Activated naive CD4-positive, alpha-beta T cell treated with anti-CD3 and anti-CD28 coated beads for 36 hours (primary cell): ENCODE measurements at regions not wholly inside any gene's neighbourhood (a gene's known extent, or its start where the extent isn't known, plus 50 kb on each side); places are given as distances from the start of the nearest gene placed in this dataset.
"Not testable (repeated sequence)": the region's sequence is repeated elsewhere in the genome, so short reads cannot be mapped to it uniquely, and the experiment has no call there.

ENCODE experiments used
- CTCF ChIA-PET: fragments of 350-600 bp; sonication (Branson Sonifier 250); formaldehyde crosslinking; loops from one replicate; lab custom pipeline; 2021; ENCODE audit warnings: antibody characterized with exemption; lab: Charles Lee
- DNase-seq: peaks from one replicate; pipeline ENCODE4 v3.0.0-alpha.2; 2020
- H3K27ac Mint-ChIP-seq: one replicate; pipeline ENCODE4 v1.8.0; 2021; ENCODE audit warnings: mild to moderate bottlenecking, mixed read lengths
- H3K27me3 Mint-ChIP-seq: one replicate; pipeline ENCODE4 v1.8.0; 2021; ENCODE audit warnings: low read depth, mixed read lengths
- H3K36me3 Mint-ChIP-seq: one replicate; pipeline ENCODE4 v1.8.0; 2021; ENCODE audit warnings: low read depth, mixed read lengths
- H3K4me1 Mint-ChIP-seq: one replicate; pipeline ENCODE4 v1.8.0; 2021; ENCODE audit warnings: low read depth, mixed read lengths
- H3K4me3 Mint-ChIP-seq: one replicate; pipeline ENCODE4 v1.8.0; 2021; ENCODE audit warnings: mild to moderate bottlenecking, moderate library complexity, mixed read lengths
- H3K9me3 Mint-ChIP-seq: one replicate; pipeline ENCODE4 v1.8.0; 2021; ENCODE audit warnings: mixed read lengths
- intact Hi-C: fragments of 100-400 bp; cut with micrococcal nuclease; formaldehyde crosslinking; loops from one replicate; pipeline ENCODE4 v1.15.1; 2023

GRCh38 chr1:91207691-91208090 is 185.9 kb upstream of the ZNF644 start:
- H3K27me3 Mint-ChIP-seq, result peaks cover 14% of the 10 kb centered on the region
- H3K27ac Mint-ChIP-seq, result not testable (repeated sequence)

DNA sequence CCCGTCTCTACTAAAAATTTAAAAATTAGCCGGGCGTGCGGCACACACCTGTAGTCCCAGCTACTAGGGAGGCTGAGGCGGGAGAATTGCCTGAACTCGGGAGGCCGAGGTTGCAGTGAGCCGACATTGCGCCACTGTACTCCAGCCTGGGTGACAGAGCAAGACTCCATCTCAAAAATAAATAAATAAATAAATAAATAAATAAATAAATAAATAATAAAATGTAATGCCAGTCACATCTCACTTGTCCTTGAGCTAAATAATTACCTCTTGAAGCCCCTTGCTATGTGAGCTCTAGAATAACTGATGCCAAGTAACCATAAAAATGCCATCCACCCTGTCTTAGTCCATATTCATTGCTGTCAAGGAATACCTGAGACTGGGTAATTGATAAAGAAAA is 182.3 kb upstream of the ZNF644 start:
- CTCF ChIA-PET, DNase-seq, H3K27ac Mint-ChIP-seq, H3K9me3 Mint-ChIP-seq, H3K4me3 Mint-ChIP-seq, H3K4me1 Mint-ChIP-seq, H3K36me3 Mint-ChIP-seq, intact Hi-C loops: not testable (repeated sequence)
- peaks cover 19% of the 10 kb centered on the region for H3K27me3 Mint-ChIP-seq

More at GRCh38 chr1:91207691-91208090, 185.9 kb upstream of the ZNF644 start:
- H3K9me3 Mint-ChIP-seq, intact Hi-C loops, CTCF ChIA-PET, H3K4me1 Mint-ChIP-seq, H3K36me3 Mint-ChIP-seq, DNase-seq, H3K4me3 Mint-ChIP-seq: not testable (repeated sequence)

GRCh38 chr1:91201694-91202093 is 179.9 kb upstream of the ZNF644 start:
- intact Hi-C loops, result no loop called here
- no peak overlapping the region for H3K4me3 Mint-ChIP-seq
- no peaks in the 10 kb centered on the region for H3K9me3 Mint-ChIP-seq
- peaks cover 11% of the 10 kb centered on the region for H3K27me3 Mint-ChIP-seq
- H3K36me3 Mint-ChIP-seq, result no peaks in the 10 kb centered on the region
- CTCF ChIA-PET, result no interaction called here
- H3K27ac Mint-ChIP-seq, result no peak overlapping the region
- no peak for DNase-seq
- no peaks in the 10 kb centered on the region for H3K4me1 Mint-ChIP-seq

DNA sequence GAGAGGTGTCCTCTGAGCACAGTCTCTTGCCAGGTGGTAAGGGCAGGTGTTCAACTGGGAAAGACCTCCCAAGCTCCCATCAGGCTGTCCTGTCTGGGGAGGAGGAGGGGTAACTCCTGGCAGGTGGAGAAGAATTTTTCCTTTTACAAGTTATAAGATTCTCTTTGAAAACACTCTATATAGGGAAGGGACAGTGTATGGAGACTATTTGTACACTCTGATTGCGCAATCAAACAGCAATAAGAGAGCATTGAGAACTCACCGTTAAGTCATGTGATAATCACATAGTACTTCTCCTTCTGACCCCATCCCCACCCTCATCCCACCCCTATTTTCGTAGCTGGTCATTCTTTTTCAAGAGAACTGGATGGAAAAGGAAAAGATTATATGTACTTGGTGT is 179.3 kb upstream of the ZNF644 start:
- intact Hi-C loops, result no loop called here
- Mint-ChIP-seq H3K9me3 (no peaks in the 10 kb centered on the region), H3K4me1 (no peaks in the 10 kb centered on the region), H3K27ac (no peak overlapping the region), H3K27me3 (peaks cover 11% of the 10 kb centered on the region), H3K4me3 (no peak overlapping the region), H3K36me3 (no peaks in the 10 kb centered on the region)
- CTCF ChIA-PET, result interaction anchor here (1.6 kb wide), 1 partner anchor 35 kb away, joined by 5 read pairs; no protein-coding TSS in a partner anchor
- DNase-seq, result no peak

GRCh38 chr1:91200675-91201074 is 178.8 kb upstream of the ZNF644 start:
- no peak overlapping the region for H3K27ac Mint-ChIP-seq
- no peak overlapping the region for H3K4me3 Mint-ChIP-seq
- intact Hi-C loops, result no loop called here
- no peaks in the 10 kb centered on the region for H3K36me3 Mint-ChIP-seq
- no peak for DNase-seq
- no peaks in the 10 kb centered on the region for H3K9me3 Mint-ChIP-seq
- peaks cover 11% of the 10 kb centered on the region for H3K27me3 Mint-ChIP-seq
- CTCF ChIA-PET, result interaction anchor here (1.6 kb wide), 1 partner anchor 34 kb away, joined by 5 read pairs; no protein-coding TSS in a partner anchor
- no peaks in the 10 kb centered on the region for H3K4me1 Mint-ChIP-seq

- Mint-ChIP-seq H3K9me3 (no peaks in the 10 kb centered on the region), H3K4me3 (no peak overlapping the region), H3K27me3 (peaks cover 11% of the 10 kb centered on the region), H3K4me1 (no peaks in the 10 kb centered on the region), H3K36me3 (no peaks in the 10 kb centered on the region), H3K27ac (no peak overlapping the region)
- CTCF ChIA-PET, result interaction anchor here (0.6 to 1.6 kb wide), 3 partner anchors 33 to 1414 kb away, joined by 4 to 6 read pairs (median 5); no protein-coding TSS in a partner anchor
- intact Hi-C loops, result no loop called here
- no peak for DNase-seq
These were observed 178.2 kb upstream of the ZNF644 start for GRCh38 chr1:91199988-91200387.

GRCh38 chr1:91190996-91191395 is 169.2 kb upstream of the ZNF644 start:
- no peaks in the 10 kb centered on the region for H3K36me3 Mint-ChIP-seq
- CTCF ChIA-PET, result interaction anchor here (0.7 kb wide), 4 partner anchors 8 to 469 kb away, joined by 4 to 9 read pairs (median 6); no protein-coding TSS in a partner anchor
- H3K9me3 Mint-ChIP-seq, result peaks cover 1% of the 10 kb centered on the region
- H3K4me3 Mint-ChIP-seq, result no peak overlapping the region
- DNase-seq, result no peak
- H3K27ac Mint-ChIP-seq, result no peak overlapping the region
- intact Hi-C loops, result no loop called here
- H3K4me1 Mint-ChIP-seq, result no peaks in the 10 kb centered on the region
- H3K27me3 Mint-ChIP-seq, result peaks cover 14% of the 10 kb centered on the region

DNA sequence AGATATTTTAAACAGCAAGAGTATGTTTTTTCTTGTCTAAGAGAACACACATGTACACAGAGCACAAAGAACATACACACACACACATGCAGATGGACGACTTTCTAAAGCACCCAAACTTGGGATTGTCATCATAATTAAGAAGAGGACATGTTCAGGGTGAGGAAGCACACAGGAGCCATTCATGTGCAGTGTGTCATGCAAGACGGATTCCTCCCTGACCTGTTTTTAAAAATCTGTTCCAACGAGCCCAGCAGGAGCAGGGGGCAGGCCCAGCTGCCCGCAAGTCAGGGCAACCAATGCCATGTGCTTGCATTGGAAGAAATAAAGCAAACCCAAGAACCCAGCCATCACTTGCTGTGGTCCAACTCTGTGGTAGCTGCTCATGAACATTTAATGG is 167.3 kb upstream of the ZNF644 start:
- intact Hi-C loops, result no loop called here
- H3K9me3 Mint-ChIP-seq, result peaks cover 9% of the 10 kb centered on the region
- no peaks in the 10 kb centered on the region for H3K4me1 Mint-ChIP-seq
- H3K36me3 Mint-ChIP-seq, result no peaks in the 10 kb centered on the region
- CTCF ChIA-PET, result no interaction called here
- H3K4me3 Mint-ChIP-seq, result no peak overlapping the region
- H3K27ac Mint-ChIP-seq, result no peak overlapping the region
- no peak for DNase-seq
- peaks cover 19% of the 10 kb centered on the region for H3K27me3 Mint-ChIP-seq

DNA sequence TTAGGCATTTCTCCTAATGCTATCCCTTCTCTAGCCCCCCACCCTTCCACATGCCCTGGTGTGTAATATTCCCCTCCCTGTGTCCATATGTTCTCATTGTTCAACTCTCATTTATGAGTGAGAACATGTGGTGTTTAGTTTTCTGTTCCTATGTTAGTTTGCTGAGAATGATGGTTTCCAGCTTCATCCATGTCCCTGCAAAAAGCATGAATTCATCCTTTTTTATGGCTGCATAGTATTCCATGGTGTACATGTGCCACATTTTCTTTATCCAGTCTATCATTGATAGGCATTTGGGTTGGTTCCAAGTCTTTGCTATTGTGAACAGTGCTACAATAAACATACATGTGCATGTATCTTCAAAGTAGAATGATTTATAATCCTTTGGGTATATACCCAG is 161.0 kb upstream of the ZNF644 start:
- H3K27me3 Mint-ChIP-seq, H3K4me3 Mint-ChIP-seq, DNase-seq, H3K27ac Mint-ChIP-seq, H3K36me3 Mint-ChIP-seq, intact Hi-C loops, H3K4me1 Mint-ChIP-seq: not testable (repeated sequence)
- CTCF ChIA-PET, result interaction anchor here (1.2 kb wide), 1 partner anchor 19 kb away, joined by 3 read pairs; no protein-coding TSS in a partner anchor
- peaks cover 13% of the 10 kb centered on the region for H3K9me3 Mint-ChIP-seq

DNA sequence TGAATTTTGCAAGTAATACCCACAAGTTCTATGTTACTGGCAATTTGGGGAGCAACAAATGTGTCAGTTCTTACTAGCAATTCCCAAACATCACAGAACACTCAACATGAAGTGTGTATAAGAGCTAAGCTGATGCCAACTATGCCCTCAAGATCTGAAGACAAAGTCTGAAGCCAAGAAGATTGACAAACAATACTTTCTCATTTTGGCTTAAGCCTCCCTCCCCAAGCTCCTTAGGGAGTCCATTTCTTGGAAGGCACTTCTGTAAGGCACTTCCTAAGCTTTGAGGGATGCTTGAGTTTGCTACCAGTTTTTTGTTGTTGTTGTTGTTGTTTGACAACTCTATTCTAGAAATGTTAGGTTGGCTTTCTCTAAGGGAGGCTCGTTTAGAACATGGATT is 154.4 kb upstream of the ZNF644 start:
- H3K9me3 Mint-ChIP-seq, result no peaks in the 10 kb centered on the region

DNA sequence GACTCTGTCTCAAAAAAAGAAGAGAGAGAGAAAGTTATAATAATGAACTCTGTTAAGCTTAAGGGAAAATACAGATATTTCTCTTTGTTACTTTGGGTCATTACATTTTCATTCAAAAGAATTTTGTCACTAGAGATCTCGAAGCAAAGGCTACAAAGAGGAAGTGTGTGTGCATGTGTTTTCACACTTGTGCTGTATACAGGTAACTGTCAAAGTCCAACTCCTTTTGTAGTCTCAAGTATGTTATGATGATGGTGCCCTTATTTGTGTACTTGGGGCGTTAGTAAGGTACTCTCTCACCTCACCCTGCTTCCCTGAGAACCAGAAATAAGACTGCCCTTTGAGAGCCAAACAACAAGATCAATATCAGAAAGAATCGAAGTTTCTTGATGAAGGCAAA is 152.9 kb upstream of the ZNF644 start:
- intact Hi-C loops, result no loop called here
- no peak for DNase-seq
- Mint-ChIP-seq H3K4me3 (no peak overlapping the region), H3K27me3 (peaks cover 21% of the 10 kb centered on the region), H3K36me3 (no peaks in the 10 kb centered on the region), H3K4me1 (no peaks in the 10 kb centered on the region), H3K27ac (no peak overlapping the region), H3K9me3 (no peaks in the 10 kb centered on the region)
- CTCF ChIA-PET, result interaction anchor here (0.6 to 2.3 kb wide), 2 partner anchors 9 to 242 kb away, joined by 3 to 8 read pairs; no protein-coding TSS in a partner anchor

More for the DNA sequence above, 154.4 kb upstream of the ZNF644 start:
- Mint-ChIP-seq H3K4me1 (no peaks in the 10 kb centered on the region), H3K27me3 (peaks cover 21% of the 10 kb centered on the region), H3K4me3 (no peak overlapping the region), H3K36me3 (no peaks in the 10 kb centered on the region), H3K27ac (no peak overlapping the region)
- no peak for DNase-seq
- CTCF ChIA-PET, result interaction anchor here (0.7 to 2.4 kb wide), 3 partner anchors 9 to 12 kb away, joined by 3 to 8 read pairs (median 5); no protein-coding TSS in a partner anchor
- intact Hi-C loops, result no loop called here

DNA sequence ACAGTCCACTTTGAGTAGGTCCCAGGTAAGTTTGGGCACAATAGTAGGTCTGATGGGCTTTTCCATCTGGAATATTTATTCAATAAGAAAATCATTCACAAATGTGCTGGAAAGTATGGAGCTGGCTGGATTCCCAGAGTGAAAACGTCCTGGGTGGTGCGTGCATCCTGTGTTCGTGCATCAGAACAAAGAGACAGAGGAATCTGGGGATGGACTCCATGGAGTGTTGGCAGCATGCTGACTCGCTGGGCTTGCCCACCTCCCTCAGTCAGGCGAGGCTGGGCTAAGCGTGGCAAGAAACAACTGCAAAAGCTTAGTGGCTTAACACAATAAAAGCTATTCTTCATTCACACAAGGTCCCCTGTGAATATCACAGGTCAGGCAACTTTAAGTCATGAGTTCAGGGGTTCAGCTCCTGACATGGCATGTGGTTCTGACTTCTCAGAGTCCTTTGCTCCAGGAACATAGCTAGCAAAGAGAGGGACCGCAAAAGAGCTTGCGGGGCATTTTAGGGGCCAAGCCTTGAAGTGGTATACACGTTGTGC is 151.6 kb upstream of the ZNF644 start:
- Mint-ChIP-seq H3K36me3 (no peaks in the 10 kb centered on the region), H3K27ac (no peak overlapping the region), H3K27me3 (peaks cover 21% of the 10 kb centered on the region), H3K9me3 (no peaks in the 10 kb centered on the region), H3K4me3 (no peak overlapping the region), H3K4me1 (no peaks in the 10 kb centered on the region)
- CTCF ChIA-PET, result interaction anchor here (0.6 to 2.3 kb wide), 2 partner anchors 8 to 12 kb away, joined by 3 to 8 read pairs; no protein-coding TSS in a partner anchor
- intact Hi-C loops, result no loop called here
- no peak for DNase-seq

GRCh38 chr1:91172541-91172940 is 150.7 kb upstream of the ZNF644 start:
- H3K27me3 Mint-ChIP-seq, result peaks cover 21% of the 10 kb centered on the region
- no peaks in the 10 kb centered on the region for H3K36me3 Mint-ChIP-seq
- CTCF ChIA-PET, result interaction anchor here (2.3 kb wide), 1 partner anchor 7 kb away, joined by 8 read pairs; no protein-coding TSS in a partner anchor
- DNase-seq, result no peak
- intact Hi-C loops, result no loop called here
- no peak overlapping the region for H3K4me3 Mint-ChIP-seq
- no peaks in the 10 kb centered on the region for H3K4me1 Mint-ChIP-seq
- H3K27ac Mint-ChIP-seq, result no peak overlapping the region
- no peaks in the 10 kb centered on the region for H3K9me3 Mint-ChIP-seq
